NB4 (cell line): ENCODE measurements at regions not wholly inside any gene's neighbourhood (a gene's known extent, or its start where the extent isn't known, plus 50 kb on each side); places are given as distances from the start of the nearest gene placed in this dataset.
A peak's percentile ranks its signal among the peaks of the same experiment; 100 is the strongest.
"Not testable (repeated sequence)": the region's sequence is repeated elsewhere in the genome, so short reads cannot be mapped to it uniquely, and the experiment has no call there.

Experiments
- DNase-seq: peaks from one replicate; pipeline ENCODE4 v3.0.0; 2010; ENCODE audit warnings: low read depth
- H3K4me3 ChIP-seq: one replicate; pipeline ENCODE4 v1.5.1; 2011; ENCODE audit warnings: mild to moderate bottlenecking, low read depth, low read length, moderate library complexity
- MAX ChIP-seq: IDR thresholded peaks from 2 replicates; pipeline ENCODE4 v1.6.1; 2011; ENCODE audit warnings: low read depth, low read length
- MYC ChIP-seq: IDR thresholded peaks from 2 replicates; pipeline ENCODE4 v1.6.1; 2011; ENCODE audit warnings: low read depth, low read length
- POLR2A ChIP-seq: IDR thresholded peaks from 2 replicates; pipeline ENCODE4 v1.6.1; 2011; ENCODE audit warnings: mild to moderate bottlenecking; ENCODE audit not compliant: insufficient read length; ENCODE audit errors: extremely low read depth
- TF ChIP-seq, protein P1 (sequence below): IDR thresholded peaks from one replicate; pipeline ENCODE4 v1.5.1; 2012; ENCODE audit warnings: low read depth, low read length

DNA sequence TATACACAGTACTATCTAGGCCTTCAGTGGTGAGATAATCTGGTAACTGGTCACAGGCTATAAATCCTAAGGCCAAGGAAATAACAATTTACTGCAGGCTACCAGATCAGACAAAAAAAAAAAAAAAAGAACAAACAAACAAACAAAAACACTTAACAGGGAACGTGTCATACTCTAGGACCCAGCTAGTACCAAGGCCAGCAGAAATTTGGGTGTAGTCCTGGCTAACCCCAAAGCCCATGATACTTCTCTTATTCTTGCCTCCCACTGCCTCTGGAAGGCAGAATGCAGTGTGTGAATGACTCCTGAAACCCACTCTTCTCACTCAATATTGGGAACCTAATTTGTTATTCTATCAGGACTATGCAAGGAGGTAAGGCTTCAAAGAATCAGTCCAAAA lies 53.7 kb upstream of the ST3GAL6 start:
- no peak overlapping the region for H3K4me3 ChIP-seq
- no peak for DNase-seq
- no peak for TF ChIP-seq POLR2A
- TF ChIP-seq, protein P1, sequence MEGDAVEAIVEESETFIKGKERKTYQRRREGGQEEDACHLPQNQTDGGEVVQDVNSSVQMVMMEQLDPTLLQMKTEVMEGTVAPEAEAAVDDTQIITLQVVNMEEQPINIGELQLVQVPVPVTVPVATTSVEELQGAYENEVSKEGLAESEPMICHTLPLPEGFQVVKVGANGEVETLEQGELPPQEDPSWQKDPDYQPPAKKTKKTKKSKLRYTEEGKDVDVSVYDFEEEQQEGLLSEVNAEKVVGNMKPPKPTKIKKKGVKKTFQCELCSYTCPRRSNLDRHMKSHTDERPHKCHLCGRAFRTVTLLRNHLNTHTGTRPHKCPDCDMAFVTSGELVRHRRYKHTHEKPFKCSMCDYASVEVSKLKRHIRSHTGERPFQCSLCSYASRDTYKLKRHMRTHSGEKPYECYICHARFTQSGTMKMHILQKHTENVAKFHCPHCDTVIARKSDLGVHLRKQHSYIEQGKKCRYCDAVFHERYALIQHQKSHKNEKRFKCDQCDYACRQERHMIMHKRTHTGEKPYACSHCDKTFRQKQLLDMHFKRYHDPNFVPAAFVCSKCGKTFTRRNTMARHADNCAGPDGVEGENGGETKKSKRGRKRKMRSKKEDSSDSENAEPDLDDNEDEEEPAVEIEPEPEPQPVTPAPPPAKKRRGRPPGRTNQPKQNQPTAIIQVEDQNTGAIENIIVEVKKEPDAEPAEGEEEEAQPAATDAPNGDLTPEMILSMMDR, result no peak

- TF ChIP-seq MYC, result no peak
- no peak for TF ChIP-seq POLR2A
- no peak for TF ChIP-seq MAX
- TF ChIP-seq, protein P1, result no peak
- no peak overlapping the region for H3K4me3 ChIP-seq
- no peak for DNase-seq
Observed at GRCh38 chr3:98710067-98710659, 53.0 kb upstream of the ST3GAL6 start.

GRCh38 chr3:98711426-98711825 lies 51.7 kb upstream of the ST3GAL6 start:
- no peak for TF ChIP-seq MAX
- TF ChIP-seq, protein P1, result no peak
- TF ChIP-seq POLR2A, result no peak
- TF ChIP-seq MYC, result no peak
- peak; percentile 10 for DNase-seq
- no peak overlapping the region for H3K4me3 ChIP-seq

- no peak for DNase-seq
- H3K4me3 ChIP-seq, result no peak overlapping the region
- TF ChIP-seq POLR2A, result no peak
- TF ChIP-seq, protein P1, result no peak
- TF ChIP-seq MYC, result no peak
- no peak for TF ChIP-seq MAX
Observed at GRCh38 chr3:98712726-98713125, 50.4 kb upstream of the ST3GAL6 start.

- DNase-seq, H3K4me3 ChIP-seq: not testable (repeated sequence)
Observed at GRCh38 chr3:98713332-98713731, 49.8 kb upstream of the ST3GAL6 start.
